Breast epithelium (tissue), 4 donors: ENCODE measurements at regions not wholly inside any gene's neighbourhood (a gene's known extent, or its start where the extent isn't known, plus 50 kb on each side); places are given as distances from the start of the nearest gene placed in this dataset.

Source experiments
- DNase-seq, 2 donors: peaks; one replicate each; pipeline ENCODE4 v3.0.0-alpha.2; 2019; ENCODE audit warnings: low spot score in 2 of 2
- H3K27ac ChIP-seq, 2 donors: fragments of 200-600 bp; sonication (generic) in 1 of 2; one replicate each; pipeline ENCODE4 v1.5.1; 2016 to 2019; ENCODE audit warnings: mild to moderate bottlenecking in 1 of 2
- H3K27me3 ChIP-seq, 2 donors: fragments of 200-600 bp; sonication (generic) in 1 of 2; one replicate each; pipeline versions ENCODE4 v1.5.1 to v1.6.0; 2017 to 2019; ENCODE audit warnings: control low read depth in 1 of 2, mild to moderate bottlenecking in 1 of 2
- H3K36me3 ChIP-seq: fragments of 200-600 bp; one replicate; pipeline ENCODE4 v1.5.1; 2019
- H3K4me1 ChIP-seq, 2 donors: fragments of 200-600 bp; sonication (generic); one replicate each; pipeline ENCODE4 v1.5.1; 2016 to 2019; ENCODE audit warnings: control low read depth in 1 of 2
- H3K4me3 ChIP-seq, 3 donors: fragments of 200-600 bp; sonication (generic); 1 replicate in 2 of 3; 2 replicates in 1 of 3; pipeline ENCODE4 v1.5.1; 2016 to 2019; ENCODE audit warnings: mild to moderate bottlenecking in 3 of 3, moderate library complexity in 2 of 3
- H3K9me3 ChIP-seq, 2 donors: fragments of 200-600 bp; sonication (generic) in 1 of 2; one replicate each; pipeline ENCODE4 v1.5.1; 2016 to 2019; ENCODE audit warnings: control low read depth in 1 of 2
- POLR2A ChIP-seq: fragments of 450-650 bp; IDR thresholded peaks from one replicate; pipeline ENCODE4 v1.6.1; 2016; ENCODE audit warnings: antibody characterized with exemption, mild to moderate bottlenecking, moderate library complexity
- POLR2AphosphoS5 ChIP-seq, 3 donors: sonication (generic); formaldehyde crosslinking; IDR thresholded peaks; one replicate each; pipeline ENCODE4 v1.6.1; 2017; ENCODE audit warnings: antibody characterized with exemption in 3 of 3
- intact Hi-C: fragments of 100-400 bp; cut with DNase I; formaldehyde crosslinking; loops from one replicate; pipeline ENCODE4 v1.15.1; 2023; ENCODE audit warnings: low total_unique reads
- TF ChIP-seq, protein P1 (sequence below), 3 donors: fragments of 450-650 bp; IDR thresholded peaks; one replicate each; pipeline ENCODE4 v1.5.1; 2016 to 2017; ENCODE audit warnings: antibody characterized with exemption in 3 of 3, mild to moderate bottlenecking in 3 of 3, moderate library complexity in 3 of 3

- intact Hi-C loops, result no loop called here
- TF ChIP-seq POLR2AphosphoS5 (IDR thresholded peaks at IDR 0.05) (no peak), POLR2A (no peak)
- TF ChIP-seq, protein P1, sequence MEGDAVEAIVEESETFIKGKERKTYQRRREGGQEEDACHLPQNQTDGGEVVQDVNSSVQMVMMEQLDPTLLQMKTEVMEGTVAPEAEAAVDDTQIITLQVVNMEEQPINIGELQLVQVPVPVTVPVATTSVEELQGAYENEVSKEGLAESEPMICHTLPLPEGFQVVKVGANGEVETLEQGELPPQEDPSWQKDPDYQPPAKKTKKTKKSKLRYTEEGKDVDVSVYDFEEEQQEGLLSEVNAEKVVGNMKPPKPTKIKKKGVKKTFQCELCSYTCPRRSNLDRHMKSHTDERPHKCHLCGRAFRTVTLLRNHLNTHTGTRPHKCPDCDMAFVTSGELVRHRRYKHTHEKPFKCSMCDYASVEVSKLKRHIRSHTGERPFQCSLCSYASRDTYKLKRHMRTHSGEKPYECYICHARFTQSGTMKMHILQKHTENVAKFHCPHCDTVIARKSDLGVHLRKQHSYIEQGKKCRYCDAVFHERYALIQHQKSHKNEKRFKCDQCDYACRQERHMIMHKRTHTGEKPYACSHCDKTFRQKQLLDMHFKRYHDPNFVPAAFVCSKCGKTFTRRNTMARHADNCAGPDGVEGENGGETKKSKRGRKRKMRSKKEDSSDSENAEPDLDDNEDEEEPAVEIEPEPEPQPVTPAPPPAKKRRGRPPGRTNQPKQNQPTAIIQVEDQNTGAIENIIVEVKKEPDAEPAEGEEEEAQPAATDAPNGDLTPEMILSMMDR (IDR thresholded peaks at IDR 0.05), result no peak
- no peak overlapping the region for H3K27ac ChIP-seq
These were observed 257.7 kb upstream of the FOXF1 start for GRCh38 chr16:86252596-86252995.

DNA sequence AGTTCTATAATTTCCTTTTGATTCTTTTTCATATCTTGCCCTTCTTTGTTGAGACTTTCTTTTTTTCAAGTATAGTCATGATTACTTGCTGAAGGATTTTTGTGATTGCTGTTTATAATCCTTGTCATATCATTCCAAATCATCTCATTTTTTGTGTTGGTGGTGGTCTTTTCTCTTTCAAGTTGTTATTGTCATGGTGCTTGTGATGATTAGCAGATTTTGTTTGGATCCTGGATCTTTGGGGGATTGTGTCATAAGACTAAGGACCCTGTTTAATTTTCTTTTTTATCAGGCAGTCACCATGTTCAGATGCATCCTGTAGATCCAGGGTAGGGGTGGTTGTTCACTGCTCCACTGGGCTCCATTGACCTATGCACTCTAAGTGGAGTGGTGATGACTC lies 254.4 kb upstream of the FOXF1 start:
- H3K27ac ChIP-seq, result no peak overlapping the region
- H3K4me3 ChIP-seq, result no peak overlapping the region
- H3K36me3 ChIP-seq, result no peaks in the 10 kb centered on the region
- no peak for DNase-seq
- H3K4me1 ChIP-seq, result no peaks in the 10 kb centered on the region
- intact Hi-C loops, result no loop called here
- peaks cover 8 to 16% of the 10 kb centered on the region in 2 donors for H3K9me3 ChIP-seq
- no peak for TF ChIP-seq POLR2A
- no peak for TF ChIP-seq POLR2AphosphoS5 (IDR thresholded peaks at IDR 0.05)
- TF ChIP-seq, protein P1 (IDR thresholded peaks at IDR 0.05), result no peak
- peaks cover 0 to 16% of the 10 kb centered on the region in 2 donors for H3K27me3 ChIP-seq

More at GRCh38 chr16:86252596-86252995, 257.7 kb upstream of the FOXF1 start:
- no peaks in the 10 kb centered on the region for H3K36me3 ChIP-seq
- H3K4me3 ChIP-seq, result no peak overlapping the region
- H3K27me3 ChIP-seq, result peaks cover 0 to 13% of the 10 kb centered on the region in 2 donors
- no peak for DNase-seq
- H3K4me1 ChIP-seq, result no peaks in the 10 kb centered on the region
- peaks cover 8 to 16% of the 10 kb centered on the region in 2 donors for H3K9me3 ChIP-seq

GRCh38 chr16:86256995-86257394 lies 253.3 kb upstream of the FOXF1 start:
- Histone ChIP-seq H3K36me3 (no peaks in the 10 kb centered on the region), H3K4me3 (no peak overlapping the region), H3K4me1 (no peaks in the 10 kb centered on the region), H3K27ac (no peak overlapping the region), H3K27me3 (peaks cover 0 to 17% of the 10 kb centered on the region in 2 donors), H3K9me3 (peaks cover 8 to 16% of the 10 kb centered on the region in 2 donors)
- TF ChIP-seq, protein P1 (IDR thresholded peaks at IDR 0.05), result no peak
- TF ChIP-seq POLR2AphosphoS5 (IDR thresholded peaks at IDR 0.05) (no peak), POLR2A (no peak)
- intact Hi-C loops, result no loop called here
- DNase-seq, result no peak

- peaks cover 0 to 17% of the 10 kb centered on the region in 2 donors for H3K27me3 ChIP-seq
- H3K9me3 ChIP-seq, result peaks cover 8 to 16% of the 10 kb centered on the region in 2 donors
- intact Hi-C loops, result no loop called here
- H3K4me3 ChIP-seq, result no peak overlapping the region
- no peaks in the 10 kb centered on the region for H3K36me3 ChIP-seq
- H3K27ac ChIP-seq, result no peak overlapping the region
- no peaks in the 10 kb centered on the region for H3K4me1 ChIP-seq
- no peak for DNase-seq
- TF ChIP-seq, protein P1 (IDR thresholded peaks at IDR 0.05), result no peak
- no peak for TF ChIP-seq POLR2A
- TF ChIP-seq POLR2AphosphoS5 (IDR thresholded peaks at IDR 0.05), result no peak
These were observed 252.8 kb upstream of the FOXF1 start for GRCh38 chr16:86257546-86257945.

- intact Hi-C loops, result no loop called here
- Histone ChIP-seq H3K27me3 (peaks cover 0 to 17% of the 10 kb centered on the region in 2 donors), H3K4me3 (no peak overlapping the region), H3K27ac (no peak overlapping the region), H3K9me3 (peaks cover 8 to 16% of the 10 kb centered on the region in 2 donors), H3K4me1 (no peaks in the 10 kb centered on the region), H3K36me3 (no peaks in the 10 kb centered on the region)
- DNase-seq, result no peak
- TF ChIP-seq POLR2AphosphoS5 (IDR thresholded peaks at IDR 0.05), result no peak
- TF ChIP-seq POLR2A, result no peak
- TF ChIP-seq, protein P1 (IDR thresholded peaks at IDR 0.05), result no peak
These were observed 251.6 kb upstream of the FOXF1 start for GRCh38 chr16:86258713-86259112.
